K562 (cell line): ENCODE measurements at regions not wholly inside any gene's neighbourhood (a gene's known extent, or its start where the extent isn't known, plus 50 kb on each side); places are given as distances from the start of the nearest gene placed in this dataset.

Experiments
- DMBX1 ChIP-seq: fragments of 250-450 bp; sonication (Bioruptor Pico); IDR thresholded peaks from 2 replicates; pipeline ENCODE4 v1.8.0; 2022; ENCODE audit warnings: inconsistent platforms, mild to moderate bottlenecking, moderate library complexity, borderline replicate concordance
- HNRNPLL ChIP-seq: fragments of 200-400 bp; formaldehyde crosslinking; IDR thresholded peaks from 2 replicates; pipeline ENCODE4 v1.6.1; 2017; ENCODE audit warnings: low read length, low read depth, mild to moderate bottlenecking; ENCODE audit not compliant: poor library complexity, severe bottlenecking
- JUN ChIP-seq, 2 experiments: sonication (generic) in 1 of 2; formaldehyde crosslinking in 1 of 2; IDR thresholded peaks; 2 replicates each; pipeline versions ENCODE4 v1.6.1 to v1.8.0; 2012 to 2022; ENCODE audit warnings: borderline replicate concordance in 2 of 2, mild to moderate bottlenecking in 2 of 2, improper control_type of control experiment in 1 of 2, low read depth in 1 of 2, low read length in 1 of 2, missing genetic modification reagents in 1 of 2
- REST ChIP-seq, 2 experiments: fragments of 450-650 bp; formaldehyde crosslinking in 1 of 2; IDR thresholded peaks; 2 replicates each; pipeline versions ENCODE4 v1.4.0 to v1.6.1; 2014 to 2020; ENCODE audit warnings: mild to moderate bottlenecking in 2 of 2, borderline replicate concordance in 1 of 2, low read depth in 1 of 2
- SMARCA4 ChIP-seq: fragments of 450-650 bp; IDR thresholded peaks from 2 replicates; pipeline ENCODE4 v1.6.1; 2016
- SRSF7 ChIP-seq: fragments of 200-400 bp; formaldehyde crosslinking; optimal IDR thresholded peaks from 2 replicates; pipeline ENCODE3; 2017; ENCODE audit warnings: mild to moderate bottlenecking, low read depth, low read length
- ZBTB40 ChIP-seq, 2 experiments: fragments of 450-650 bp in 1 of 2; sonication (generic) in 1 of 2; formaldehyde crosslinking in 1 of 2; IDR thresholded peaks; 2 replicates each; pipeline versions ENCODE4 v1.7.1 to v1.9.0; 2016 to 2022; ENCODE audit warnings: inconsistent platforms in 1 of 2, mild to moderate bottlenecking in 1 of 2, missing genetic modification reagents in 1 of 2
- ZNF316 ChIP-seq: fragments of 450-650 bp; IDR thresholded peaks from 2 replicates; pipeline ENCODE4 v1.6.1; 2016

GRCh38 chr6:90458353-90459224 is 128.3 kb downstream of the MAP3K7 start (continued):
- TF ChIP-seq HNRNPLL (no peak), SMARCA4 (peak; percentile 88), ZBTB40 (IDR thresholded peaks at IDR 0.05) (peak; percentile 32; the same call in 1 of the 2 replicates), ZBTB40 (CRISPR knock-in tag; IDR thresholded peaks at IDR 0.05) (no peak), ZNF316 (no peak), DMBX1 (CRISPR knock-in tag) (peak; percentile 88), SRSF7 (no peak), REST (IDR thresholded peaks at IDR 0.05; ENCODE audit: borderline replicate concordance) (peak; percentile 82), REST (CRISPR knock-in tag; IDR thresholded peaks at IDR 0.05; ENCODE audit: low read depth) (no peak), JUN (IDR thresholded peaks at IDR 0.05; ENCODE audit: borderline replicate concordance, low read depth, low read length) (peak; percentile 95), JUN (CRISPR knock-in tag; IDR thresholded peaks at IDR 0.05; ENCODE audit: borderline replicate concordance) (no peak)
